Natural killer cell (primary cell): ENCODE measurements at regions not wholly inside any gene's neighbourhood (a gene's known extent, or its start where the extent isn't known, plus 50 kb on each side); places are given as distances from the start of the nearest gene placed in this dataset.
A peak's percentile ranks its signal among the peaks of the same experiment; 100 is the strongest.

ENCODE experiments used
- ATAC-seq, 3 donors: fragments of 150-1000 bp in 2 of 3; fragments of 200-7000 bp in 1 of 3; cut with Tn5 transposase; 1 replicate in 1 of 3; 2 replicates in 2 of 3; pipeline ENCODE4 v1.10.0; 2021; ENCODE audit warnings: mild to moderate bottlenecking in 2 of 3, moderate library complexity in 2 of 3
- DNase-seq, 2 donors: peaks; one replicate each; pipeline versions ENCODE4 v3.0.0 to v3.0.0-alpha.2; 2013 to 2021; ENCODE audit warnings: mixed read lengths in 1 of 2
- H3K27ac ChIP-seq: one replicate; pipeline ENCODE4 v1.5.1; 2013; ENCODE audit warnings: mild to moderate bottlenecking, low read length
- H3K27me3 ChIP-seq: one replicate; pipeline ENCODE4 v1.6.1; 2013; ENCODE audit warnings: low read length; ENCODE audit not compliant: control insufficient read depth, insufficient read depth
- H3K36me3 ChIP-seq: one replicate; pipeline ENCODE4 v1.6.1; 2013; ENCODE audit warnings: low read length; ENCODE audit not compliant: control insufficient read depth, insufficient read depth
- H3K4me1 ChIP-seq: one replicate; pipeline ENCODE4 v1.6.1; 2013; ENCODE audit warnings: low read length; ENCODE audit not compliant: control insufficient read depth, insufficient read depth
- H3K4me3 ChIP-seq: one replicate; pipeline ENCODE4 v1.5.1; 2013; ENCODE audit warnings: low read length
- H3K9me3 ChIP-seq: one replicate; pipeline ENCODE4 v1.6.1; 2013; ENCODE audit warnings: low read length; ENCODE audit not compliant: control insufficient read depth, insufficient read depth
- H3K27ac Mint-ChIP-seq, 2 donors: one replicate each; pipeline ENCODE4 v1.8.0; 2022; ENCODE audit warnings: mild to moderate bottlenecking in 2 of 2, mixed read lengths in 2 of 2, moderate library complexity in 1 of 2
- H3K27me3 Mint-ChIP-seq, 2 donors: one replicate each; pipeline ENCODE4 v1.8.0; 2022; ENCODE audit warnings: low read depth in 2 of 2, mixed read lengths in 2 of 2
- H3K36me3 Mint-ChIP-seq: one replicate; pipeline ENCODE4 v1.8.0; 2022; ENCODE audit warnings: mixed read lengths
- H3K4me1 Mint-ChIP-seq, 2 donors: one replicate each; pipeline ENCODE4 v1.8.0; 2022; ENCODE audit warnings: mixed read lengths in 2 of 2
- H3K4me3 Mint-ChIP-seq: one replicate; pipeline ENCODE4 v1.8.0; 2022; ENCODE audit warnings: mild to moderate bottlenecking, moderate library complexity, mixed read lengths
- H3K9me3 Mint-ChIP-seq, 2 donors: one replicate each; pipeline ENCODE4 v1.8.0; 2022; ENCODE audit warnings: mixed read lengths in 2 of 2
- WGBS: methylation state at CpG from one replicate; pipeline ENCODE4 v1.1.7; 2013; ENCODE audit warnings: missing lambda C conversion rate; ENCODE audit not compliant: insufficient coverage; 5-methylcytosine and 5-hydroxymethylcytosine counted together
- intact Hi-C: fragments of 100-400 bp; cut with micrococcal nuclease; formaldehyde crosslinking; loops from one replicate; pipeline ENCODE4 v1.14.2; 2022
- TF ChIP-seq, protein P1 (sequence below): fragments of 200-600 bp; IDR thresholded peaks from one replicate; pipeline ENCODE4 v1.8.0; 2022; ENCODE audit warnings: antibody characterized with exemption

DNA sequence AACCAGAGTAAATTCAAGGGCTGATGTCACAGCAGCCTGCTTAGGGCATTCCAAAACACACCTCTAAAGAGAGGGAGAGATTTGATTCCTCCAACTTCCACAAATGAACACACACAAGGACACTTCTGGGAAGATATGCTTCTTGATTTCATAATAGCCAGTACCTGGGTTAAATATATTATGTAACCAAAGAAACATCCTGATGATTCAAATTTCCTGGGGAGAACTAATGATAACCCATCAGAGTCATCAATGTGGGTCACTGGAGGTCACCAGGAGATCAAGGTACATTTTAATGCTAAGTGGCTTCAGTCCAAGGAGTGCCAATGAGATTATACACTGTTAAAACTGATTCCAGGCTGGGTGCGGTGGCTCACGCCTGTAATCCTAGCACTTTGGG lies 54.0 kb upstream of the DOCK9 start:
- intact Hi-C loops: loop anchor here (5.0 kb wide), 1 partner anchor 55 kb away; no protein-coding TSS in a partner anchor
- no peak for DNase-seq
- Histone ChIP-seq H3K36me3 (no peaks in the 10 kb centered on the region), H3K27ac (no peak overlapping the region), H3K4me3 (no peak overlapping the region), H3K9me3 (peaks cover 4% of the 10 kb centered on the region), H3K27me3 (no peaks in the 10 kb centered on the region), H3K4me1 (peaks cover 3% of the 10 kb centered on the region)
- TF ChIP-seq, protein P1, sequence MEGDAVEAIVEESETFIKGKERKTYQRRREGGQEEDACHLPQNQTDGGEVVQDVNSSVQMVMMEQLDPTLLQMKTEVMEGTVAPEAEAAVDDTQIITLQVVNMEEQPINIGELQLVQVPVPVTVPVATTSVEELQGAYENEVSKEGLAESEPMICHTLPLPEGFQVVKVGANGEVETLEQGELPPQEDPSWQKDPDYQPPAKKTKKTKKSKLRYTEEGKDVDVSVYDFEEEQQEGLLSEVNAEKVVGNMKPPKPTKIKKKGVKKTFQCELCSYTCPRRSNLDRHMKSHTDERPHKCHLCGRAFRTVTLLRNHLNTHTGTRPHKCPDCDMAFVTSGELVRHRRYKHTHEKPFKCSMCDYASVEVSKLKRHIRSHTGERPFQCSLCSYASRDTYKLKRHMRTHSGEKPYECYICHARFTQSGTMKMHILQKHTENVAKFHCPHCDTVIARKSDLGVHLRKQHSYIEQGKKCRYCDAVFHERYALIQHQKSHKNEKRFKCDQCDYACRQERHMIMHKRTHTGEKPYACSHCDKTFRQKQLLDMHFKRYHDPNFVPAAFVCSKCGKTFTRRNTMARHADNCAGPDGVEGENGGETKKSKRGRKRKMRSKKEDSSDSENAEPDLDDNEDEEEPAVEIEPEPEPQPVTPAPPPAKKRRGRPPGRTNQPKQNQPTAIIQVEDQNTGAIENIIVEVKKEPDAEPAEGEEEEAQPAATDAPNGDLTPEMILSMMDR: no peak
- 100% methylated on average over 2 of the region's 2 CpGs for whole genome bisulfite sequencing
- Mint-ChIP-seq H3K27ac (no peak overlapping the region), H3K27me3 (peaks cover 6 to 8% of the 10 kb centered on the region in 2 donors), H3K36me3 (no peaks in the 10 kb centered on the region), H3K4me3 (no peak overlapping the region), H3K9me3 (no peaks in the 10 kb centered on the region), H3K4me1 (peaks cover 8 to 9% of the 10 kb centered on the region in 2 donors)
- ATAC-seq: no peak

- Mint-ChIP-seq H3K4me1 (peaks cover 4% of the 10 kb centered on the region in 2 donors), H3K27ac (peak overlapping the region in 1 of 2 donors; percentile 33), H3K36me3 (no peaks in the 10 kb centered on the region), H3K4me3 (no peak overlapping the region), H3K27me3 (peaks cover 6 to 16% of the 10 kb centered on the region in 2 donors), H3K9me3 (no peaks in the 10 kb centered on the region)
- Histone ChIP-seq H3K36me3 (no peaks in the 10 kb centered on the region), H3K27me3 (no peaks in the 10 kb centered on the region), H3K4me1 (peaks cover 3% of the 10 kb centered on the region), H3K27ac (no peak overlapping the region), H3K9me3 (peaks cover 4% of the 10 kb centered on the region), H3K4me3 (no peak overlapping the region)
- TF ChIP-seq, protein P1: no peak
- intact Hi-C loops: loop anchor here (5.0 kb wide), 1 partner anchor 53 kb away; no protein-coding TSS in a partner anchor
- peak in 1 of 2 donors; percentile 55 for DNase-seq
- no peak for ATAC-seq
Observed at GRCh38 chr13:99033814-99034213, 56.0 kb upstream of the DOCK9 start.

DNA sequence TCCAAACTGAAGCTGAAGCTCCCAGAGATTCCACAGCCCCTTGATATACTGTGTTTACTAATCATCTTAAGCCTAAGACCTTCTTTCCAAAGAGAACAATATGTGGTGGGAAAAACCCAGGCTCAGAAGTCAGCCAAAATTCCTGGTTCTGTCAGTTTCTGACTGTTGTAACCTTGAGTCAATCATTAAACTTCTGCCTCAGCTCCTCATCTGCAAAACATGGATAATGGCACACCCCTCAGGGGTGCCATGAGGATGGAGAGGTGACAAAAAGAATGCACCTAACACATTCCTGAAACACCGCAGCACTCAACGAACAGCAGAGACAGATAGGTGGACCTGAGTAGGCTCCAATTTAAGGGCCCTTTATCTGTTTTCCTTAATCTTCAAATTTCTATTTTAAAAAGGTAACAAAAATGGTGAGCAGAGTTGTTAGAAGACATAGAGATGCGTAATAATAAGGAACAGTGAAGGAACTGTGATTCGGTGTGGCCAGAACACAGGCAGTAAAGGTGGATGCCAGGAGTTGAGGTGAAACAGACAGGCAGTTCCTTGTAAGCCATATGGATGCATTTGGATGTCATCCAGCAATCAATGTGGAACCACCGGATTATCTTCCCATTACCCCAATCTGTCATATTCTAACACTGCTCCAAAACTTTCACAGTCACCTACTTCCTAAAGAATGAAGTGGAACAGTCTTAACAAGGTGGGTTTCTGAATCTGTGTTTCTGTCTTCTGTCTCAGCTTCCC lies 56.6 kb upstream of the DOCK9 start:
- Histone ChIP-seq H3K9me3 (no peaks in the 10 kb centered on the region), H3K27me3 (no peaks in the 10 kb centered on the region)

More for the DNA sequence above, 56.6 kb upstream of the DOCK9 start:
- H3K27ac Mint-ChIP-seq: peak overlapping the region in 1 of 2 donors; percentile 33
- Histone ChIP-seq H3K4me1 (no peaks in the 10 kb centered on the region), H3K36me3 (no peaks in the 10 kb centered on the region), H3K27ac (no peak overlapping the region), H3K4me3 (no peak overlapping the region)
- ATAC-seq: no peak
- no peak for DNase-seq
- H3K27me3 Mint-ChIP-seq: peaks cover 6 to 16% of the 10 kb centered on the region in 2 donors
- 94% methylated on average over 5 of the region's 5 CpGs for whole genome bisulfite sequencing
- H3K36me3 Mint-ChIP-seq: no peaks in the 10 kb centered on the region
- no peaks in the 10 kb centered on the region for H3K4me1 Mint-ChIP-seq
- intact Hi-C loops: loop anchor here (5.0 kb wide), 1 partner anchor 53 kb away; no protein-coding TSS in a partner anchor
- H3K4me3 Mint-ChIP-seq: no peak overlapping the region
- TF ChIP-seq, protein P1: no peak
- H3K9me3 Mint-ChIP-seq: no peaks in the 10 kb centered on the region
